NCI-H2171 (cell line): ENCODE measurements at regions not wholly inside any gene's neighbourhood (a gene's known extent, or its start where the extent isn't known, plus 50 kb on each side); places are given as distances from the start of the nearest gene placed in this dataset.
"Not testable (repeated sequence)": the region's sequence is repeated elsewhere in the genome, so short reads cannot be mapped to it uniquely, and the experiment has no call there.

Experiments
- DNase-seq: peaks from one replicate; lab custom pipeline; 2025; lab: John Stamatoyannopoulos, UW

GRCh38 chr2:83386549-83386948, 1072.5 kb downstream of the SUCLG1 start:
- DNase-seq, result no peak

GRCh38 chr2:83378921-83379320, 1080.2 kb downstream of the SUCLG1 start:
- DNase-seq, result no peak

- no peak for DNase-seq
These were observed 1082.3 kb downstream of the SUCLG1 start for GRCh38 chr2:83376731-83377130.

GRCh38 chr2:83370419-83370762, 1088.7 kb downstream of the SUCLG1 start:
- no peak for DNase-seq

GRCh38 chr2:83369601-83370418, 1089.3 kb downstream of the SUCLG1 start:
- DNase-seq, result no peak

- no peak for DNase-seq
These were observed 1090.2 kb downstream of the SUCLG1 start for GRCh38 chr2:83368916-83369315.

- no peak for DNase-seq
These were observed 1090.6 kb downstream of the SUCLG1 start for GRCh38 chr2:83368461-83368860.

- no peak for DNase-seq
These were observed 1093.6 kb downstream of the SUCLG1 start for GRCh38 chr2:83365476-83365875.

GRCh38 chr2:83364264-83364663, 1094.8 kb downstream of the SUCLG1 start:
- DNase-seq, result no peak

GRCh38 chr2:83363138-83363537, 1095.9 kb downstream of the SUCLG1 start:
- DNase-seq, result not testable (repeated sequence)

- DNase-seq, result no peak
These were observed 1099.7 kb downstream of the SUCLG1 start for GRCh38 chr2:83359336-83359735.

- DNase-seq, result no peak
These were observed 1116.2 kb downstream of the SUCLG1 start for GRCh38 chr2:83342860-83343329.

- no peak for DNase-seq
These were observed 1118.7 kb downstream of the SUCLG1 start for GRCh38 chr2:83340424-83340823.

GRCh38 chr2:83339942-83340341, 1119.1 kb downstream of the SUCLG1 start:
- DNase-seq, result not testable (repeated sequence)

- DNase-seq, result no peak
These were observed 1127.3 kb downstream of the SUCLG1 start for GRCh38 chr2:83331810-83332209.

- DNase-seq, result no peak
These were observed 1136.0 kb downstream of the SUCLG1 start for GRCh38 chr2:83323038-83323437.

GRCh38 chr2:83320053-83320452, 1139.0 kb downstream of the SUCLG1 start:
- no peak for DNase-seq

- no peak for DNase-seq
These were observed 1153.2 kb downstream of the SUCLG1 start for GRCh38 chr2:83305758-83306378.

- no peak for DNase-seq
These were observed 1168.0 kb downstream of the SUCLG1 start for GRCh38 chr2:83291083-83291482.

GRCh38 chr2:83282841-83283240, 1176.2 kb downstream of the SUCLG1 start:
- no peak for DNase-seq

- DNase-seq, result no peak
These were observed 1176.9 kb downstream of the SUCLG1 start for GRCh38 chr2:83282043-83282795.

- DNase-seq, result no peak
These were observed 1178.7 kb downstream of the SUCLG1 start for GRCh38 chr2:83280391-83280790.

GRCh38 chr2:83273322-83273721, 1185.8 kb downstream of the SUCLG1 start:
- no peak for DNase-seq
